ENCODE measurements at regions not wholly inside any gene's neighbourhood (a gene's known extent, or its start where the extent isn't known, plus 50 kb on each side); places are given as distances from the start of the nearest gene placed in this dataset.
A peak's percentile ranks its signal among the peaks of the same experiment; 100 is the strongest.

- DNase-seq = no peak
Observed at GRCh38 chr15:99921101-99921500, 187.9 kb upstream of the LYSMD4 start.

- DNase-seq = no peak
Observed at GRCh38 chr15:99918072-99918471, 184.8 kb upstream of the LYSMD4 start.

GRCh38 chr15:99917252-99917651 is 184.0 kb upstream of the LYSMD4 start:
- no peak for DNase-seq

GRCh38 chr15:99916668-99917223 is 183.5 kb upstream of the LYSMD4 start:
- DNase-seq = no peak

GRCh38 chr15:99914723-99915122 is 181.5 kb upstream of the LYSMD4 start:
- no peak for DNase-seq

- no peak for DNase-seq
Observed at GRCh38 chr15:99911816-99912215, 178.6 kb upstream of the LYSMD4 start.

GRCh38 chr15:99909592-99910295 is 176.5 kb upstream of the LYSMD4 start:
- DNase-seq = peak; percentile 31

GRCh38 chr15:99907698-99908097 is 174.5 kb upstream of the LYSMD4 start:
- DNase-seq = no peak

GRCh38 chr15:99906793-99907192 is 173.6 kb upstream of the LYSMD4 start:
- DNase-seq = no peak

- no peak for DNase-seq
Observed at GRCh38 chr15:99906311-99906710, 173.1 kb upstream of the LYSMD4 start.

- DNase-seq = no peak
Observed at GRCh38 chr15:99902248-99902928, 169.2 kb upstream of the LYSMD4 start.

- no peak for DNase-seq
Observed at GRCh38 chr15:99895956-99896311, 162.7 kb upstream of the LYSMD4 start.

- DNase-seq = no peak
Observed at GRCh38 chr15:99895189-99895955, 162.1 kb upstream of the LYSMD4 start.

- no peak for DNase-seq
Observed at GRCh38 chr15:99878835-99879234, 145.6 kb upstream of the LYSMD4 start.

- no peak for DNase-seq
Observed at GRCh38 chr15:99873451-99873850, 140.2 kb upstream of the LYSMD4 start.

- DNase-seq = no peak
Observed at GRCh38 chr15:99863550-99864198, 130.4 kb upstream of the LYSMD4 start.

GRCh38 chr15:99857836-99858235 is 124.6 kb upstream of the LYSMD4 start:
- no peak for DNase-seq

- no peak for DNase-seq
Observed at GRCh38 chr15:99850517-99850916, 117.3 kb upstream of the LYSMD4 start.

- no peak for DNase-seq
Observed at GRCh38 chr15:99845009-99845408, 111.8 kb upstream of the LYSMD4 start.

- no peak for DNase-seq
Observed at GRCh38 chr15:99844150-99844549, 110.9 kb upstream of the LYSMD4 start.

GRCh38 chr15:99842071-99842470 is 108.8 kb upstream of the LYSMD4 start:
- DNase-seq = no peak

GRCh38 chr15:99826157-99826780 is 93.0 kb upstream of the LYSMD4 start:
- DNase-seq = no peak

- DNase-seq = no peak
Observed at GRCh38 chr15:99823346-99823745, 90.1 kb upstream of the LYSMD4 start.
